Calu3 (cell line): ENCODE measurements at regions not wholly inside any gene's neighbourhood (a gene's known extent, or its start where the extent isn't known, plus 50 kb on each side); places are given as distances from the start of the nearest gene placed in this dataset.

Source experiments
- BruUV-seq: library from RNA; stranded (reverse); fragments of 400-500 nt; replicated peaks from 2 replicates; lab custom pipeline; 2021; lab: Mats Ljungman, UMichigan
- CTCF ChIA-PET: fragments of 300-600 bp; sonication (Branson Sonifier 250); formaldehyde crosslinking; loops from one replicate; lab custom pipeline; 2022; ENCODE audit warnings: antibody characterized with exemption; lab: Charles Lee
- DNase-seq: peaks from one replicate; pipeline ENCODE4 v3.0.0; 2022
- H3K27ac Mint-ChIP-seq: one replicate; pipeline ENCODE4 v1.8.0; 2022; ENCODE audit warnings: mixed read lengths; ENCODE audit not compliant: unreplicated experiment
- H3K27me3 Mint-ChIP-seq: one replicate; pipeline ENCODE4 v1.8.0; 2022; ENCODE audit warnings: mixed read lengths; ENCODE audit not compliant: unreplicated experiment
- H3K36me3 Mint-ChIP-seq: one replicate; pipeline ENCODE4 v1.8.0; 2022; ENCODE audit warnings: mild to moderate bottlenecking, moderate library complexity, mixed read lengths; ENCODE audit not compliant: insufficient read depth, unreplicated experiment
- H3K4me1 Mint-ChIP-seq: one replicate; pipeline ENCODE4 v1.8.0; 2022; ENCODE audit warnings: mild to moderate bottlenecking, low read depth, mixed read lengths; ENCODE audit not compliant: unreplicated experiment
- H3K4me3 Mint-ChIP-seq: one replicate; pipeline ENCODE4 v1.8.0; 2022; ENCODE audit warnings: mild to moderate bottlenecking, low read depth, moderate library complexity, mixed read lengths; ENCODE audit not compliant: unreplicated experiment
- H3K9me3 Mint-ChIP-seq: one replicate; pipeline ENCODE4 v1.8.0; 2022; ENCODE audit warnings: low read depth, mixed read lengths; ENCODE audit not compliant: unreplicated experiment
- intact Hi-C: fragments of 100-400 bp; cut with micrococcal nuclease; formaldehyde crosslinking; loops from one replicate; pipeline ENCODE4 v1.10.0; 2022; ENCODE audit not compliant: unreplicated experiment
- TF ChIP-seq, protein P1 (sequence below): fragments of 200-600 bp; IDR thresholded peaks from one replicate; pipeline ENCODE4 v1.8.0; 2022; ENCODE audit warnings: antibody characterized with exemption; ENCODE audit not compliant: unreplicated experiment

DNA sequence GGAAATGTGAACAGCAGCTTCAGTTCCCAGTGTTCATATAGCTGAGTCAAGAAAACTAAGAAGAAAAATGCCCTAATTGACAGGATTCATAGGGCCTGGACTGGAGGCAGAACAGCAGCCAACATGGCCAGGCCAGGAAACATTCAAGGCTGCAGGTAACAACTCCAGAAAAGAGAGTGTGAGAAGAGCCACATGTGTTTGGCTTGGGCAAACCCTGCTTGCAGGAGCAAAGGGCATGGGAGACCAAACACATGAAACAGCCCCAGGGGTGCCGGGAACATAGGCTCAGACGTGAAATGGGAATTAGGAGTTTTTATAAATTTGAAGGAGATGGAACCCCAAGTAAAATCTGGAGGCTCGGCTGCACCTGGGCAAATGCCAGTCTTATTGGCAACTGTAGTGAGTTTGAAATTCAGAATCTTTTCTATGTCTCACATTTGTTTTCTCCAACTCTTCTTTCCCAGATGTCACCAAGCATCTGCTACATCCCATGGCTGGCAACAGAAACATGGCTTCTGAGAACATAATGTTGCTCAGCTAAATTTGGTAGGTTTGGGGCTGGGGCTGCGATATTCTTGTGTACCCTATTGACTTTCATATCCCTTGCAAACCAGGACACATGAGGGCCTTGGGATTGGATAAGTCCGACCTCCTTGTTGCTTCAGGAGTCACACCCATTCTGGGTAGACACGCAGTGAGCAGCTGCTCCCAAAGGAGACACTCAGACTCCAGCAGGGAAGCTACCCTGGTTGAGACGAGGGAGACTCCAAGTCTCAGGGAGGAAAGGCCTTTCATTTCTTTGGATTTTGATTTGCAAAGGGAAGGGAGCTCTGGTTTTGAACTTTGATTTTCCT lies 98.9 kb upstream of the CLSTN2 start:
- no peak overlapping the region for H3K4me3 Mint-ChIP-seq
- no peaks in the 10 kb centered on the region for H3K36me3 Mint-ChIP-seq
- H3K27ac Mint-ChIP-seq: no peak overlapping the region
- no TSS peak for BruUV-seq
- TF ChIP-seq, protein P1, sequence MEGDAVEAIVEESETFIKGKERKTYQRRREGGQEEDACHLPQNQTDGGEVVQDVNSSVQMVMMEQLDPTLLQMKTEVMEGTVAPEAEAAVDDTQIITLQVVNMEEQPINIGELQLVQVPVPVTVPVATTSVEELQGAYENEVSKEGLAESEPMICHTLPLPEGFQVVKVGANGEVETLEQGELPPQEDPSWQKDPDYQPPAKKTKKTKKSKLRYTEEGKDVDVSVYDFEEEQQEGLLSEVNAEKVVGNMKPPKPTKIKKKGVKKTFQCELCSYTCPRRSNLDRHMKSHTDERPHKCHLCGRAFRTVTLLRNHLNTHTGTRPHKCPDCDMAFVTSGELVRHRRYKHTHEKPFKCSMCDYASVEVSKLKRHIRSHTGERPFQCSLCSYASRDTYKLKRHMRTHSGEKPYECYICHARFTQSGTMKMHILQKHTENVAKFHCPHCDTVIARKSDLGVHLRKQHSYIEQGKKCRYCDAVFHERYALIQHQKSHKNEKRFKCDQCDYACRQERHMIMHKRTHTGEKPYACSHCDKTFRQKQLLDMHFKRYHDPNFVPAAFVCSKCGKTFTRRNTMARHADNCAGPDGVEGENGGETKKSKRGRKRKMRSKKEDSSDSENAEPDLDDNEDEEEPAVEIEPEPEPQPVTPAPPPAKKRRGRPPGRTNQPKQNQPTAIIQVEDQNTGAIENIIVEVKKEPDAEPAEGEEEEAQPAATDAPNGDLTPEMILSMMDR: no peak
- H3K27me3 Mint-ChIP-seq: peaks cover 46% of the 10 kb centered on the region
- no peaks in the 10 kb centered on the region for H3K9me3 Mint-ChIP-seq
- no peaks in the 10 kb centered on the region for H3K4me1 Mint-ChIP-seq
- CTCF ChIA-PET: no interaction called here
- intact Hi-C loops: no loop called here
- DNase-seq: no peak

DNA sequence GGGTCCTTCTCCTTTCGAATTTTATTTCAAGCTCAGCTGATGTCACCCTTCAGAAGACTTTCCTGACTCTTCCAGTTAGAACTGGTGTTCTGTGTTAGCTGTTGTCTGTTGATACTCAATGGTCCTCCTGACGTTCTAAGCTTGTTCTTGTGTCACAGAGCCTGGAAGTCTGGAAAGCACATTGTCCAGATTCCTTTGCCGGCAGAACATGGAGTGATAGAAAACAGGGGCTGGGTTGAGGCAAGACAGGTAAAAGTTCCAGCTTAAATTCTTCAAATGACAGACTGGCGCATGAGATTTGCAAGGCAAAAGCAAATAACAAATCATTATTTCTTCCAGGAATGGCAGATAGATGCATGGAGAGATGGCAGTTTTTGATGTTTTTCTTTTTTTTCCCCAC lies 102.0 kb upstream of the CLSTN2 start:
- Mint-ChIP-seq H3K36me3 (no peaks in the 10 kb centered on the region), H3K27ac (no peak overlapping the region), H3K9me3 (no peaks in the 10 kb centered on the region), H3K27me3 (peaks cover 67% of the 10 kb centered on the region), H3K4me1 (no peaks in the 10 kb centered on the region), H3K4me3 (no peak overlapping the region)
- CTCF ChIA-PET: no interaction called here
- intact Hi-C loops: no loop called here
- BruUV-seq: no TSS peak
- DNase-seq: no peak
- TF ChIP-seq, protein P1: no peak

DNA sequence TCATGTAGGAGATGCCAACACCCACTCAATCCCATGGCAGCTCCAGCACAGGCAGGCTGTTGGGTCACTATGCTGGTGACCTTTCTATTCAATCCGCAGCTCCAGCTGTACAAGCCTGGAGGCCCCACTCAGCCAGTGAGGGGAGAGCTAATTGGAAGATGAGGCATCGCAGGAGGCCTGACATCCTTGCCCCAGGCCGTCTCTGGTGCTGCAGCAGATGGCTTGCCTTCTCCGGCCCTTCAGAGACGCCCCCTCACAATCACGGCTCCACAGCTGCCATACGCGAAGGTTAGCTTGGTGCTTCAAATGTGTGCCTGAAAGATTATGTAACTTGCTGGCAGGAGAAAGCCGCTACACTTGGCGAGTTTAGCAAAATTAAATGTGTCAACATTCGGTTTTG lies 104.2 kb upstream of the CLSTN2 start:
- intact Hi-C loops: no loop called here
- Mint-ChIP-seq H3K9me3 (no peaks in the 10 kb centered on the region), H3K36me3 (no peaks in the 10 kb centered on the region), H3K4me1 (no peaks in the 10 kb centered on the region), H3K27me3 (peaks cover 62% of the 10 kb centered on the region), H3K27ac (no peak overlapping the region), H3K4me3 (no peak overlapping the region)
- CTCF ChIA-PET: no interaction called here
- BruUV-seq: no TSS peak
- DNase-seq: no peak
- TF ChIP-seq, protein P1: no peak

DNA sequence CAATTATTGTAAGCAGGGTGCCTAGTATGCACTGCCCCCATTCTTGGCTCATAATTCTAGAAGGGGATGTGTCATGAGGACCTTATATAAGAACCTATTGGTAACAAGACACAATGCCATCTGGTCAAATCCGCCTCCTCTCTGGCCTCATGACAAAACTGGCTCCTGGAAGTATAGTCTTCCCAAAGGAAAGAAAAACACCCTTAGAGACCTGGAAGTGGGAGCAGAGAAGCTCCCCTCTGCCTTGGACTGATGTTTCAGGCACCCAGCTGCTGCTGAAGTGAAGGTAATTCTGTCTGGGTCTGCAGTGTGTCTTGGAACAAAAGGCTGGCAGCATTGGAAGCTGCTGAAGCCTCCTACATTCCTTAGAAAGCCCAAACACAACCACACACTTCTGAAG lies 107.2 kb upstream of the CLSTN2 start:
- BruUV-seq: no TSS peak
- Mint-ChIP-seq H3K36me3 (no peaks in the 10 kb centered on the region), H3K27ac (no peak overlapping the region), H3K4me3 (no peak overlapping the region), H3K4me1 (no peaks in the 10 kb centered on the region), H3K9me3 (no peaks in the 10 kb centered on the region), H3K27me3 (peaks cover 46% of the 10 kb centered on the region)
- no peak for DNase-seq
- TF ChIP-seq, protein P1: no peak
- CTCF ChIA-PET: no interaction called here
- intact Hi-C loops: no loop called here
